Stomach (tissue), 8 donors: ENCODE measurements at regions not wholly inside any gene's neighbourhood (a gene's known extent, or its start where the extent isn't known, plus 50 kb on each side); places are given as distances from the start of the nearest gene placed in this dataset.

Experiments used
- DNase-seq, 2 donors: peaks; one replicate each; pipeline versions ENCODE4 v3.0.0 to v3.0.0-alpha.2; 2013 to 2019
- H3K27ac ChIP-seq, 5 donors: fragments of 200-600 bp in 4 of 5; sonication (generic) in 4 of 5; one replicate each; pipeline ENCODE4 v1.5.1; 2013 to 2019; ENCODE audit warnings: mild to moderate bottlenecking in 1 of 5, moderate library complexity in 1 of 5
- H3K27me3 ChIP-seq, 3 donors: fragments of 200-600 bp; sonication (generic); one replicate each; pipeline ENCODE4 v1.5.1; 2017 to 2019; ENCODE audit warnings: mixed run types in 1 of 3
- H3K36me3 ChIP-seq, 4 donors: fragments of 200-600 bp; sonication (generic); 1 replicate in 3 of 4; 2 replicates in 1 of 4; pipeline ENCODE4 v1.5.1; 2016 to 2019
- H3K4me1 ChIP-seq, 4 donors: fragments of 200-600 bp; sonication (generic); one replicate each; pipeline ENCODE4 v1.5.1; 2016 to 2019
- H3K4me3 ChIP-seq, 4 donors: fragments of 200-600 bp; sonication (generic) in 3 of 4; one replicate each; pipeline ENCODE4 v1.5.1; 2016 to 2019; ENCODE audit warnings: mild to moderate bottlenecking in 1 of 4
- H3K9me3 ChIP-seq, 4 donors: fragments of 200-600 bp; sonication (generic); one replicate each; pipeline ENCODE4 v1.5.1; 2016 to 2019
- EP300 ChIP-seq: sonication (generic); formaldehyde crosslinking; IDR thresholded peaks from one replicate; pipeline ENCODE4 v1.6.1; 2017; ENCODE audit warnings: antibody characterized with exemption
- POLR2A ChIP-seq, 4 donors: fragments of 450-650 bp; IDR thresholded peaks; one replicate each; pipeline ENCODE4 v1.6.1; 2016; ENCODE audit warnings: antibody characterized with exemption in 4 of 4, control low read depth in 2 of 4, mild to moderate bottlenecking in 1 of 4, moderate library complexity in 1 of 4
- POLR2AphosphoS5 ChIP-seq, 3 donors: sonication (generic); formaldehyde crosslinking; IDR thresholded peaks; one replicate each; pipeline ENCODE4 v1.6.1; 2016; ENCODE audit warnings: antibody characterized with exemption in 3 of 3
- WGBS, 5 donors: extraction: QIAGEN DNeasy Blood & Tissue Kit in 3 of 5; methylation state at CpG; one replicate each; pipeline versions ENCODE4 v1.1.5 to v1.1.7; 2013 to 2018; 5-methylcytosine and 5-hydroxymethylcytosine counted together
- intact Hi-C: fragments of 100-400 bp; cut with DNase I; formaldehyde crosslinking; loops from one replicate; pipeline ENCODE4 v1.15.1; 2023; ENCODE audit warnings: low total_unique reads
- TF ChIP-seq, protein P1 (sequence below), 7 experiments: fragments of 450-650 bp in 4 of 7; fragments of 200-600 bp in 3 of 7; sonication (generic) in 3 of 7; IDR thresholded peaks; one replicate each; pipeline ENCODE4 v1.5.1; 2016 to 2019; ENCODE audit warnings: antibody characterized with exemption in 7 of 7, control low read depth in 2 of 7, mild to moderate bottlenecking in 1 of 7
- donor health status: healthy with polysubstance abuse.
- donor health status: Bipolar disorder and iron deficiency.
- donor health status: healthy.

DNA sequence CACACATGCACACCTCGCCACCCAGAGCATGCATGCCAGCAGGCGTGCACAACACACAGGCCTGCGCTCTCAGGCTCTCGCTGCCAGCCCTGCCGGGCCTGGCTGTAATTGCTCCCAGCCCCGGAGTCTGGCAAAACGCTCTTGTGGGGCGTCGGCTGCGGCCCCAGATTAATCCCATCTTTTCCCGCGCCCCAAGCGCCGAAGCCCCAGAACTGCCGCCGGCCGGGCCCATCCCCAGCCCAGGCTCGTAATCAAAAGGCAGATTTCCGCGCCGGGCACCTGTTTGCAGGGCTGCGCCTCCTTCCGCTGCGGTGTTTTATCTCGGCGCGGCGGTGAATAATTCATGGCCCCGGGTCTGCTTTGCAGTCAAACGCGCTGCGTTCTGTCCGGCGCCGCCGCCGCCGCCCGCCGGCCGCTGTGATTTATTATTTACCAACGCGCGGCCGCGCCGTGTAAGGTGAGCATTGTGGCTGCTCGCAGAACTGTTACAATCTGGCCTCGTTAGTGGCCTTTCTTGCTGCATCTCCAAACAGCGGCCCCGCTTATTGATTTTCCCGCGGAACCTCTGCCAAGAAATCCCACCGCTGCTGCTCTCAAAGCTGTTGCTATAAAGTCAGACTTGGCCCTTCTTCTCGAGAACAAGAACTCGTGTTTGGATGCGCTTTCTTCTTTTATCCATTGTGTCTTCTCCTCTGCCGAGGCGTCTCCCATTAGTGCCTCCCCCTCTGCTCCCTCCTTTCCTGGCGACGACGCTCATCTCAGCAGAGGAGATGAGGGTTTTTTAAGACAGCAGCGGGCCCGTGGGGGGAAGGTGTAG, 126.1 kb downstream of the IRX5 start:
- 4 to 7% (median 6%) methylated on average over 51 to 64 of the region's 64 CpGs for WGBS, 5 donors
- Histone ChIP-seq H3K27me3 (peaks cover 5 to 78% (median 32%) of the 10 kb centered on the region in 3 donors), H3K27ac (no peak overlapping the region), H3K9me3 (peaks cover 0 to 9% (median 4%) of the 10 kb centered on the region in 4 donors), H3K4me3 (peak overlapping the region; percentile 9 to 31 (median 14)), H3K4me1 (peaks cover 0 to 12% (median 9%) of the 10 kb centered on the region in 4 donors), H3K36me3 (no peaks in the 10 kb centered on the region)
- TF ChIP-seq, protein P1, sequence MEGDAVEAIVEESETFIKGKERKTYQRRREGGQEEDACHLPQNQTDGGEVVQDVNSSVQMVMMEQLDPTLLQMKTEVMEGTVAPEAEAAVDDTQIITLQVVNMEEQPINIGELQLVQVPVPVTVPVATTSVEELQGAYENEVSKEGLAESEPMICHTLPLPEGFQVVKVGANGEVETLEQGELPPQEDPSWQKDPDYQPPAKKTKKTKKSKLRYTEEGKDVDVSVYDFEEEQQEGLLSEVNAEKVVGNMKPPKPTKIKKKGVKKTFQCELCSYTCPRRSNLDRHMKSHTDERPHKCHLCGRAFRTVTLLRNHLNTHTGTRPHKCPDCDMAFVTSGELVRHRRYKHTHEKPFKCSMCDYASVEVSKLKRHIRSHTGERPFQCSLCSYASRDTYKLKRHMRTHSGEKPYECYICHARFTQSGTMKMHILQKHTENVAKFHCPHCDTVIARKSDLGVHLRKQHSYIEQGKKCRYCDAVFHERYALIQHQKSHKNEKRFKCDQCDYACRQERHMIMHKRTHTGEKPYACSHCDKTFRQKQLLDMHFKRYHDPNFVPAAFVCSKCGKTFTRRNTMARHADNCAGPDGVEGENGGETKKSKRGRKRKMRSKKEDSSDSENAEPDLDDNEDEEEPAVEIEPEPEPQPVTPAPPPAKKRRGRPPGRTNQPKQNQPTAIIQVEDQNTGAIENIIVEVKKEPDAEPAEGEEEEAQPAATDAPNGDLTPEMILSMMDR (IDR thresholded peaks at IDR 0.05): no peak
- TF ChIP-seq EP300 (no peak), POLR2AphosphoS5 (IDR thresholded peaks at IDR 0.05) (no peak), POLR2A (IDR thresholded peaks at IDR 0.05) (no peak)
- intact Hi-C loops: no loop called here
- peak in 1 of 2 donors; percentile 40 for DNase-seq

DNA sequence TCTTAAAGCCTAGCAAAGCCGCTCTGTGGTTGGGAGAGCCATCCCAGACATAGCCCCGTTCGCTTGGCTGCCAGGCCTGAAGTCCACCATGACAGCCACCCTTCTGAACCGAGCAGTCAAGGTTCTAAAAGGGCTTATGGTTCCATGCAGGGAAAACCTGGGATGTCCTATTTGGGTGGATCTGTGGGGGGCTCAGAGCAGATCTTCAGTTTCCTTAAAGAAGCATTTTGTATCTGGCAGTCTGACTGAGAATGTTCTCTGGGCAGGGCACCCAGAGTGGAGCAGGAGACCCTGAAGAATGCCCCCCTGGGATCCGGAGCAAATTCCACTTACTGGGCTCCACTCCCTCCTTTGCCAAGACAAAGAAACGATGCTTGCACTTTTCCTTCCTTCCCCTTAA, 127.2 kb downstream of the IRX5 start:
- intact Hi-C loops: no loop called here
- Histone ChIP-seq H3K27ac (no peak overlapping the region), H3K9me3 (peaks cover 0 to 9% (median 4%) of the 10 kb centered on the region in 4 donors), H3K4me1 (peaks cover 0 to 12% (median 9%) of the 10 kb centered on the region in 4 donors), H3K4me3 (no peak overlapping the region), H3K27me3 (peaks cover 5 to 74% (median 32%) of the 10 kb centered on the region in 3 donors), H3K36me3 (no peaks in the 10 kb centered on the region)
- 78 to 86% (median 85%) methylated on average over 6 of the region's 6 CpGs for whole genome bisulfite sequencing, 5 donors
- no peak for TF ChIP-seq POLR2A (IDR thresholded peaks at IDR 0.05)
- TF ChIP-seq, protein P1 (IDR thresholded peaks at IDR 0.05): no peak
- DNase-seq: no peak

DNA sequence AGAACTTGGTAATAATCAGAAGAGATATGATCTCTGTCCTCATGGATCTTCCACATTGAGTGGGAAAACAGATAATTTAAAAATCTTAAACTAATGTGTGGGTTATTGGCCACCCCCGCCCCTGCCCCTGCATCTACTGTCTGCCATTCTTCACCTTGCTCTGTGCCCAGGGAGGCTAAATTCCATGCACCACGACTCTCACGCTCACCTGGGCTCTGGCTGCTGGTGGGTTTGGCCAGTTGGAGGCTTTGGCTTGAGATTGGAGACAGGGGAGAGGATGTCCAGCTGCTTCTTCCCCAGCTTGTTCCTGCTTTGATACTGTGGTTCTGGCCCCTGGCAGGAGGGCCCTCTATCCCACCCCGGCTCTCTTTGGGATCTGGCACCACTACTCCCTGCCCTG, 127.9 kb downstream of the IRX5 start:
- Histone ChIP-seq H3K27ac (no peak overlapping the region), H3K27me3 (peaks cover 5 to 70% (median 32%) of the 10 kb centered on the region in 3 donors), H3K4me1 (peaks cover 0 to 12% (median 9%) of the 10 kb centered on the region in 4 donors), H3K9me3 (peaks cover 0 to 9% (median 4%) of the 10 kb centered on the region in 4 donors), H3K36me3 (no peaks in the 10 kb centered on the region), H3K4me3 (no peak overlapping the region)
- TF ChIP-seq, protein P1 (IDR thresholded peaks at IDR 0.05): no peak
- TF ChIP-seq POLR2AphosphoS5 (IDR thresholded peaks at IDR 0.05): no peak
- no peak for TF ChIP-seq POLR2A (IDR thresholded peaks at IDR 0.05)
- no peak for TF ChIP-seq EP300
- WGBS, 5 donors: 62 to 80% (median 72%) methylated on average over 4 of the region's 4 CpGs
- no peak for DNase-seq
- intact Hi-C loops: no loop called here

DNA sequence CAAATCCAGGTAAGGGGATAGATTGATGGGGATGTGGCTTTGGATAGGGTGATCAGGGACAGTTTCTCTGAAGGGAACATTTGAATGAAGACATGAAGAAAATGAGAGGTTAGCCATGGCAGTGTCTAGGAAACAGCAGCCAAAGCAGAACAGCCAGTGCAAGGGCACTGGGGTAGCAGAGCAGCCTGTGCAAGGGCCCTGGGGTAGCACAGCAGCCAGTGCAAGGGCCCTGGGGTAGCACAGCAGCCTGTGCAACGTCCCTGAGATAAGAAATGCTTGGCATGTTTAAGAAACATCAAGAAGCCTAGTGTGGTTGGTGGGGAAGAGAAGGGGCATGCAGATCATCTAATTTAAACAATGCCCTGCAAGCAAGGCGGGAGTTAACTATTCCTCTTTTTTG, 128.5 kb downstream of the IRX5 start:
- intact Hi-C loops: no loop called here
- no peak for DNase-seq
- peaks cover 0 to 9% (median 4%) of the 10 kb centered on the region in 4 donors for H3K9me3 ChIP-seq
- no peaks in the 10 kb centered on the region for H3K36me3 ChIP-seq
- WGBS, 5 donors: 43 to 60% (median 51%) methylated on average over 2 of the region's 2 CpGs
- H3K4me3 ChIP-seq: no peak overlapping the region
- H3K4me1 ChIP-seq: peaks cover 0 to 12% (median 9%) of the 10 kb centered on the region in 4 donors
- H3K27ac ChIP-seq: no peak overlapping the region
- no peak for TF ChIP-seq EP300
- no peak for TF ChIP-seq POLR2AphosphoS5 (IDR thresholded peaks at IDR 0.05)
- no peak for TF ChIP-seq POLR2A (IDR thresholded peaks at IDR 0.05)
- TF ChIP-seq, protein P1 (IDR thresholded peaks at IDR 0.05): no peak
- peaks cover 5 to 65% (median 32%) of the 10 kb centered on the region in 3 donors for H3K27me3 ChIP-seq
